GM18951 (cell line): ENCODE measurements at regions not wholly inside any gene's neighbourhood (a gene's known extent, or its start where the extent isn't known, plus 50 kb on each side); places are given as distances from the start of the nearest gene placed in this dataset.

Source experiments
- POLR2A ChIP-seq: IDR thresholded peaks from 4 replicates; pipeline ENCODE4 v1.6.1; 2011; ENCODE audit warnings: mild to moderate bottlenecking; ENCODE audit not compliant: insufficient read length, insufficient read depth; ENCODE audit errors: extremely low read depth
- in situ Hi-C: fragments of 300-500 bp; cut with MboI; formaldehyde crosslinking; loops from one replicate; pipeline ENCODE4 v1.12.0; 2022; ENCODE audit warnings: low sequenced_read_pairs, mixed read lengths, inconsistent platforms; ENCODE audit not compliant: unreplicated experiment

DNA sequence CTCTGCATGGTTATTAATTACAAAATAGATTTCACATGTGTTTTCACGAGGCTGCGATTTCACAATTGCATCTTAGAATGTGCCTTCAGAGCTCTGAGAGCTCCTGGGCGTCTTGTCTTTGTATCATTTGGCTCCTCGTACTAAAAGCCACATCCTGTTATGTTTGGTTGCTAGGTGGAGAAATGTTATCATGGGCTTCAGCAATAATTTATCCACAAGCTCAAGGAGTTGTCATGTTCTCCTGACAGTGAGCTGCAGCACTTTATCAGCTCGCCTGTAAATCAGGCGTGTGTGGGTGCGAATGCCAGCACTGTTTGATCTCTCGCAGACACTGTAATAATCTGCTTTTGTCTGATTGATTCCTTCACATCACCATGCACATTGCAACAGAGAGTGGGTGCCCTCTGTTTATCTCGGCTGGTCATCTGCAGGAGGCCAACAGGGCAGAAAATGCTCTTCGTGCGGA lies 218.6 kb upstream of the ZFP64 start:
- in situ Hi-C loops: no loop called here
- no peak for TF ChIP-seq POLR2A

DNA sequence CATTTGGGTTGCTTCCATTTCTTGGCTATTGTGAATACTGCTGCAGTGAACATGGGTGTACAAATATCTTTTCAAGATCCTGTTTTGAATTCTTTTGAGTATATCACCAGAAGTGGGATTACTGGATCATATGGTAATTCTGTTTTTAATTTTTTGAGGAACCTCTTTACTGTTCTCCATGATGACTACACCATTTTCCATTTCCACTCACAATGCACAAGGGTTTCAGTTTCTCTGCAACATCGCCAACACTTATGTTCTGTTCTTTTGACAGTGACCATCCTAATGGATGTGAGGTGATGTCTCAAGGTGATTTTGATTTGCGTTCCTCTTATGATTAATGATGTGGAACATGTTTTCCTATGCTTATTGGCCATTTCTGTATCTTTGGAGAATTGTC lies 214.4 kb upstream of the ZFP64 start:
- in situ Hi-C loops: no loop called here
- TF ChIP-seq POLR2A: no peak

DNA sequence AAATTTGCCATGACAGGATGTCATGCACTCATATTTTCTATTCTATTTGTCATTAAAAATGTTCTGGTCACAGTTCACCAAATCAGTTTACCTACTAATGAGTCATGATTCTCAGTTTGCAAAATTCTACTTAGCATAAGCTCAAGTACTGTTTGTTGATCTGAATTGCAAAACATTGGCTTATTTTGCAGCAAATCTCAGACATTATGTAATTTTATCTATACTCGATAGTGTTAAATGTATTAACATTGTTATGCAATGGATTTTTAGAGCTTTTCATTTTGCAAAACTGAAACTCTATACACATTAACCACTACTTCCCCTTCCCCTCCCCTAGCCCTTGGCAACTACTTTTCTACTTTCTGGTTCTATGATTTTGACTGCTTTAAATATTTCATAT lies 213.8 kb upstream of the ZFP64 start:
- TF ChIP-seq POLR2A: no peak
- in situ Hi-C loops: no loop called here

DNA sequence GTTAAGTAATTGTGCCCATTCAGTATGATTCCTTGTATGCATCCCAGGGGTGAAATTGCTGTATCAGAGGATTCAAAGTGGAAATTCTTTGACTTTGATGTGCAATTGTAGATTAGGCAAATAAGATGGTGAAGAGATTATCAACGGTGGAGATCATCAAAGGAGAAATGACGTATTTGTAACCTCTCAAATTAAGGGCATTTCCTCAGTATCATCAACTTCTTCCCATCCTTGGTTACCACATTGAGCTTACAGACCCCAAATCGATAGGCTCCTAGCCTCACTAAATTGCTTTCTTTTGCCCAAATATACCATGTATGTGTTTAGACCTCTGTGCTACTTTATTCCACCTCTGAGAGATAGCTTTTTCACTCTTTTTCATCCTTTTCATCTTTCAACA lies 213.1 kb upstream of the ZFP64 start:
- in situ Hi-C loops: no loop called here
- TF ChIP-seq POLR2A: no peak

DNA sequence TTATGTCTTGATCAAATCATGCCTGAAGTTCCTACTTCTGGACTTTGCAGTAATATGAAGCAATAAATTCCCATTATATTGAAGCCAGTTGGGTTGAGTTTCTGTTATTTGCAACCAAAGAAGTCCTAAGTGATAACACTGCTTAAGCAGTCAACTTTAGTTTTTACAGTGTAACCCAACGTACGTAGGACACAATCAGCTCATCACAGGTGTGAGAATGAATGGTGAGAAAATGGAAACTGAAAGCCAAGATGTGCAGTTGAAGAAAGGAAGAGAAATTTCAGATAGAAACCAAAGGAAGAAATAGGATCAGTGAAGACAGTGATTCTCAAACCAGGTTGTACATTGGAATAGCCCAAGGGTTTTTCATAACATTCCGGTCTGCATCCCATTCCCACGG lies 211.4 kb upstream of the ZFP64 start:
- in situ Hi-C loops: no loop called here
- TF ChIP-seq POLR2A: no peak

DNA sequence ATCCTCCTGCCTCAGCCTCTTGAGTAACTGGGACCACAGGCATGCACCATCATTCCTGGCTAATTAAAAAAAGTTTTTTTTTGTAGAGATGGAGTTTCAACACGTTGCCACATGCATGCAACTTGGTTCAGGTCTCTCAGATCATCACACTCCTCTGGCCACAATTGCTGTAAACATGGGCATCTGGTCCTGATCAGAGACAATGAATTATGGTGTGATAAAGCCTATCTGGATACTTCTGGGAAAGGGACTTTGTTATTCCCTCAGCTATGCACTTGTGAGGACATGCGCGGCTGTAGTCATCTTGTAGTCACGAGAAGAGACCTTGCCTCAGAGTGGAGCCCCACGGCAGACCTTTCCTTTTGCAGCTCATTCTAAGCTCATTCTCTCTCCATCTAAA lies 210.9 kb upstream of the ZFP64 start:
- TF ChIP-seq POLR2A: no peak
- in situ Hi-C loops: no loop called here

DNA sequence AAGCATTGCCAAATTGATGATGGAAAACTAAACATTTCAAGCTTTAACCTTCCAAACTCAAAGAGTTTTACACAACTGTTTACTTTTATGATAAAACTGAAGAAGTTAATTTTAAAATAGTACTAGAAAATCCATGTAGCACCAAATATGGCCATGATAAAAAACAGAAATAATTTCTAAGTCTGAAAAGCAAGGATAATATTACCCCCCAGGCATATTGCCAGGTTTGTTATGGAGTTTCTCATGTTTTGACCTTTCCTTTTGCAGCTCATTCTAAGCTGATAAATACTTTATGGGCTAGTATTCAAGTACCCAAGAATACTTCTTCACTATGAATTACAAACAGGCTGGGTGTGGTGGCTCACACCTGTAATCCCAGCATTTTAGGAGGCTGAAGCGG lies 209.9 kb upstream of the ZFP64 start:
- in situ Hi-C loops: no loop called here
- TF ChIP-seq POLR2A: no peak

DNA sequence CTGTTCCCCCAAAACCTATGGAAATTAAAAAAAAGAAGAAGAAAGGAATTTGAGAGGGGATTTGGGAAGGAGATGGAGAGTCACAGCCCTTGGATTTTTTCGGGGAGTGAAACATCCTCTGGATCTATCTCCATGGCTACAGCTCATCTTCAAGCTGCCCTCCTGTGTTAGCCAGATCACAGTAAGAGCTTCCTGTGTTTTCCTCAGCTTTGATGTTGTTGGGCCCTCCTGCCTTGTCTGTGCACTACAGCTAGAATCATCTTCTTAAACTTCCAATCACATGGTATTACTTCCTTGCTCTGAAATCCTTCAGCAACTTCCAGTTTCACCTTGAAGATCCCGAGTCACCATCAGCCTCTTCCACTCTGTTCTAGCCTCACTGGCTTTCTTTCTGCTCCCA lies 207.8 kb upstream of the ZFP64 start:
- no peak for TF ChIP-seq POLR2A
- in situ Hi-C loops: no loop called here

DNA sequence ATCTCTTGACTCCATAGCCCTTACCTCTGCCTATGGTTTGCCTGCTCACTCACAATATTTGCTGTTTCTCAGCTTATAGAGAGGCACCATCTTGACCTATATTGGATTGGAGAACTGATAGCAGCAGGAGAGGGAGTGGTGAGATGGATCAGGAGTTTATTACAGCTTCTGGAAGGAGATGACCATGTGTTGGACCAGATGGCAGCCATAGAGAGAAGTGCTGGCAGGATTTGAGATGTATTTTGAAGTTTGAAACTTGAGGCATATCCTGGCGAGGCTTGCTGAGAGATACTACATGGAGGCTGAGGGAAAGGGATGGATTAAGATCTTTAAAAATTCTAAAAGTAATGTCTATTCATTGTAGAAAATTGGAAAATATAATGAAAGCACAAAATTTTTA lies 198.0 kb upstream of the ZFP64 start:
- no peak for TF ChIP-seq POLR2A
- in situ Hi-C loops: loop anchor here (10.0 kb wide), 1 partner anchor 265 kb away; no protein-coding TSS in a partner anchor

DNA sequence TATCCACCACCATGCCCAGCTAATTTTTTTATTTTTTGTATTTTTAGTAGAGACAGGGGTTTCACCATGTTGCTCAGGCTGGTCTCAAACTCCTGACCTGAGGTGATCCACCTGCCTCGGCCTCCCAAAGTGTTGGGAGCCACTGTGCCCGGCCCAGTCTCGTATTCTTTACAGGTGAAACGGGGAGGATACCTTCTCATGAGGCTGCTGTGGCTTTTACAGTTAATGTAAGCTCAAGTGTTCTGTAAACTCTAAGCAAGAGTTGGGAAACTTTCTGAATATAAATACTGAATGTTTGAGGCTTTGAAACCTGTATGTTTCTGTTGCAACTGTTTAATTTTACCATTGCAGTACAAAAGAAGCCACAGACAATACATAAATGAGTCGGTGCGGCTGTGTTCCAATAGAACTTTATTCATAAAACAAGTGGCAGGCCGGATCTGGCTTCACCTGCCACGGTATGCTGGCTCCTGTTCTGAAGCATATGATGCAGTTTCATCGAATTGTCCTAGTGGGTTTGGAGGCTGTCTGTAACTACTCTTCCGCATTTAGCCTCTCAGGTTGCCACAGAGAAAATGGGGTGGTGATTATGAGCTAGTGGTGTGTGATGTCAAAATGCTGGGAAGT lies 192.5 kb upstream of the ZFP64 start:
- in situ Hi-C loops: loop anchor here (10.0 kb wide), 1 partner anchor 259 kb away; no protein-coding TSS in a partner anchor
- TF ChIP-seq POLR2A: no peak

DNA sequence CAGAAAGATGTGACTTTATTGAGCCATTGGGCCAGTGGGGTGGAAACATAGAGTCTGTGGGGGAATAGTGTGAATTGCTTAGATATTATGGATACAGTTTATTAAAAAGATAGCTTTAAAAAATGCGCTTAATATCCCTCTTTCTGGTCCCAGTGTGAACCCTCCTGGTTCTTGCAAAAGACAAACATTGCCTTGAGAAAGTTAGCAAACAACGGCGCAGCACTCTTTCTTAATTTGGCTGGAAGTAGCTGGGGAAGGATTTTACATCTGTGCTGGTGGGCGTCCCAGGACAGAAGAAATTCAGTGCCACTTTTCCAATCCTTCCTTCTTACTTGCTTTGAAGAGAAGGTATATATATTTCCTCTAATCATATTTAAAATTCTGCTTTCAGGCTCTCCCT lies 191.4 kb upstream of the ZFP64 start:
- no peak for TF ChIP-seq POLR2A
- in situ Hi-C loops: loop anchor here (10.0 kb wide), 1 partner anchor 258 kb away; no protein-coding TSS in a partner anchor

DNA sequence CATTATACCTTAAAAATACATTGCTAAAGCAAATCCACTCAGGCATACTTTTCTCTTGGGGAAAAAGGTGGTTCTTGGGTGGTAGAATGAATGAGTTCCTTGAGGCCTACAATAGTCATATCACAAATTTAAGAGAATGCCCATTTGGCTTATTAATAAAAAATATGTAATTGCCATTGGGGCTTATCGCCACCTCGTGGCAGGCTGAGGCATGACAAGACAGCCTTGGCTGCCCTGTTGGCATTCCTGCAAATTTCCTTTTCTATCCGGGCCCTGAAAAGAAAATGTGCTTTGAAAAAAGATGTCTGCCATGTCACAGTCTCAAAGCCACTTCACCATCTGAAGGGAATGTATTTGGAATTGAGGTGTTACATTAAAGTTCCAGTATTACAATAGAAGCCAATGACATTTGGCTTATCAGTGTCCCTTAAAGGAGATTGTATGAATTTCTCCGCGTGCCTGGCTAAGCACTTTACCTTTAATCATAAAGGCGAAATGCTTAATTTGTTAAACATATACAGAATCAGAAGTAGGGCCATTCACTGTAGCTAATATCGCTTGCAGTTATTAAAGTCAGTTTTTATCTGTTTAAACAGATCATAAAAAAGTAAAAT lies 188.3 kb upstream of the ZFP64 start:
- TF ChIP-seq POLR2A: no peak
- in situ Hi-C loops: loop anchor here (10.0 kb wide), 1 partner anchor 255 kb away; no protein-coding TSS in a partner anchor

DNA sequence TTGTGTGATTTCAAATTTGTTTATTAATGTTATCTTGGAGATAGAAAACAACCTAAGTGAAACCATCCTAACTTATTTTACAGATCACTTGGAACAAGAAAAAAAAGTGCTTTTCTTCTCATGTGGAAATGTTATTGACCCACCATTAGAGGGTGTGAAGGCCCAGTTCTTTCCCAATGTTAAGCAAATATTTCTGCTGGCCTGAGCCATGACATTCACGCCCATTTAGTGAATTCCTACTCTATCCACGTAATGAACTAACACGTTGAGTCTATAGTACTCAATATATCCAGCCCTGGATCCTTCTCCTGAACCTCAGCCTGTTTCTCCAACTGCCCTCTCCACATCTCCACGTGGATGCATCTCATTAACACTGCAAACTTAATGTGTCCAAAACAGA lies 180.6 kb upstream of the ZFP64 start:
- no peak for TF ChIP-seq POLR2A
- in situ Hi-C loops: no loop called here

DNA sequence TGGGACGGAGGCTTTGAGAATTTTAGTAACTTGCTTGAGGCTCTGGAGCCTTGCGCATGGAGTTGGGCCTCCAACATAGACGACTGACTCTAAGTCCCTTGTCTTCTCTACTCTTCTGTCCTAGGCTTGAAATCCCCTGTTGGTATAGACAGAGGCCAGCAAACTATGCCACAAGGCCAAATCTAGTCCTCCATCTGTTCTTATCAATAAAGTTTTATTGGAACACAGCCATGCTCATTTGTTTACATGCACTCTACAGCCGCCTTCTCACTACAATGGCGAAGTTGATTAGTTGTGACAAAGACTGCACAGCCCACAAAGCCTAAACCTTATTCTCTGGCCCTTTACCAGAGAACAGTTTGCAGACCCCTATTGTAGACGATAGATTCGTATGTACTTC lies 174.1 kb upstream of the ZFP64 start:
- in situ Hi-C loops: no loop called here
- no peak for TF ChIP-seq POLR2A
